ENCODE measurements at regions not wholly inside any gene's neighbourhood (a gene's known extent, or its start where the extent isn't known, plus 50 kb on each side); places are given as distances from the start of the nearest gene placed in this dataset.

DNA sequence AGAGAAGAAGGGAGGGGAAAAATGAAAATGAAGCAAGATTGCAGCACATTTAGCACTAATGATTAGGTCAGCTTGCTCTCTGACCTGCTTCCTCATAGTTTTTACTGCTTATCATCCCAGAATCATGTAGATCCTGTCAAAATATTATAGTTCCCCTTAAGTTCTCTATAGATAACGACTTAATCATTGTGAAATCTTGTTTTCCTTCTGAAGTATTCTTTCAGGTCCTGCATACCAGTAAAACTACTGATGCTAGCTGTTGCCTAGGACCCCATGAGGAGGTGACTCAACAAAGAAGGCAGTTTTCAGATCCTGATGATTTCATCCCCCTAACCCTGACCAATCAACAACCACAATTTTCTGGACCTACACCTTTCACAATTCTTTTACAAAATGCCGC lies 1131.7 kb downstream of the SLITRK5 start:
- TF ChIP-seq RAD21 (IDR thresholded peaks at IDR 0.05; ENCODE audit: low read length): no peak
- no peak for TF ChIP-seq USF2 (IDR thresholded peaks at IDR 0.05; ENCODE audit: low read depth, low read length)
- TF ChIP-seq SMC3 (IDR thresholded peaks at IDR 0.05; ENCODE audit: low read depth, low read length): no peak
- Histone ChIP-seq H4K91ac (ENCODE audit: insufficient read depth, low read depth, low read length) (no peak overlapping the region), H3K36me3 (ENCODE audit: control insufficient read depth, insufficient read depth, low read length) (no peaks in the 10 kb centered on the region), H3K23ac (ENCODE audit: low read depth, low read length) (no peak overlapping the region), H2AK5ac (ENCODE audit: low read depth, low read length) (no peak overlapping the region), H2BK20ac (ENCODE audit: low read depth, low read length) (no peak overlapping the region), H2AK9ac (replicated peaks; ENCODE audit: low read depth, low read length, poor library complexity) (no peak overlapping the region), H3K9me3 (ENCODE audit: control insufficient read depth, insufficient read depth, low read length) (no peaks in the 10 kb centered on the region), H4K5ac (ENCODE audit: low read depth, low read length) (no peak overlapping the region), H3K4me2 (ENCODE audit: low read depth, low read length) (no peak overlapping the region), H2AFZ (replicated peaks; ENCODE audit: low read length, poor library complexity) (no peak overlapping the region), H4K8ac (ENCODE audit: low read depth in 2 of 2, low read length in 2 of 2) (no peak overlapping the region), H3K4me3 (ENCODE audit: insufficient read depth, low read depth, low read length) (no peak overlapping the region), H3K27me3 (ENCODE audit: control insufficient read depth, insufficient read depth, low read length) (no peaks in the 10 kb centered on the region), H2BK15ac (ENCODE audit: low read depth, low read length) (no peak overlapping the region), H3K4me1 (ENCODE audit: control insufficient read depth, insufficient read depth, low read length) (no peaks in the 10 kb centered on the region), H3K9ac (ENCODE audit: low read depth, low read length) (no peak overlapping the region), H3K56ac (ENCODE audit: extremely low read depth, insufficient read depth, low read length) (no peak overlapping the region), H3K14ac (replicated peaks; ENCODE audit: low read depth, low read length) (no peak overlapping the region), H3K27ac (ENCODE audit: insufficient read depth, low read length) (no peak overlapping the region), H3K9me1 (ENCODE audit: insufficient read depth, low read length) (no peaks in the 10 kb centered on the region), H3K4ac (ENCODE audit: low read depth, low read length) (no peak overlapping the region), H2BK120ac (ENCODE audit: low read depth, low read length) (no peak overlapping the region), H4K20me1 (ENCODE audit: insufficient read depth, low read length) (no peaks in the 10 kb centered on the region), H2BK5ac (ENCODE audit: low read depth, low read length, poor library complexity, severe bottlenecking) (no peak overlapping the region), H3K79me1 (ENCODE audit: low read depth in 1 of 2, low read length in 2 of 2) (no peaks in the 10 kb centered on the region), H3K18ac (ENCODE audit: low read depth, low read length) (no peak overlapping the region)
- ATAC-seq (ENCODE audit: low read depth) (no peak), DNase-seq (no peak)
- ChIA-PET CTCF (no interaction called here), POLR2A (ENCODE audit: unreplicated experiment) (no interaction called here)
- dilution Hi-C loops (cut with HindIII; ENCODE audit: low sequenced_read_pairs, unreplicated experiment): no loop called here
- no TSS peak for BruUV-seq (replicated peaks)
- in situ Hi-C loops (cut with MboI; ENCODE audit: low sequenced_read_pairs): no loop called here
- no CpG with 5 or more reads among the region's 2 CpGs for WGBS, 2 experiments (ENCODE audit: extremely low coverage in 2 of 2, insufficient read length in 1 of 2)
- intact Hi-C loops (cut with micrococcal nuclease): no loop called here

Data from IMR-90 (cell line).